ENCODE measurements at regions not wholly inside any gene's neighbourhood (a gene's known extent, or its start where the extent isn't known, plus 50 kb on each side); places are given as distances from the start of the nearest gene placed in this dataset.

DNA sequence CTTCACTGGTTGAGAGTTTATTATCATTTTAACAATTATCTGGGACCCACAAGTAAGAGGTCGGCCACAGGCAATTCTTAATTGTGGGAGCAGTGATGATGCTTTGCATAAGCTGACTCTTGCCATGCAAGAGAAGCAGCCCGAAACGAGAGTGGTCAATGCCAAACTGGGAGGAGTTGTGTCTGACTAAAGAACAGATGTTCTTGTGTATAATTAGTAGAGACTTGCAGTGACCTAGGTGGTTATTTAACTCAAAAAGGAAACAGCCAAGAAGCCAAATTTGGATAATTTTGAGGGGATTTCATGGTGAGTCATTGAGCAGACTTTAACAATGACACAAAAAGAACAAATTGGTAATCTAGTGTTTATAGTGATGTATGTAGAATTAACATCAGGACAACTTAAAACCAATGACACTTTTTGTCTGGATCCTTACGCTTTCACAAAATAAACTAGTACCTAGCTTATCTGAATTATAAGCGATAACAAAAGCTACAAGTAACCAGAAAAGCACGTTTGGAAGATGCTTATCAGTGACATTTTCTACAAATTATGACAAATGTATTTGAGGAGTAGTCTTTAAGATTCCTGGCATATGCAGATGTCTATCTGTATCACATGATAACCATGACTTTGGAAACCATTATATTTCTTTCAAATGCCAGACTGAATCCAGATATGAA, 184.7 kb upstream of the DLGAP1 start:
- no peak for DNase-seq (ENCODE audit: extremely low read depth, low read depth)
- no peak overlapping the region for H3K4me3 ChIP-seq (replicated peaks; ENCODE audit: low read depth, low read length)
- TF ChIP-seq, protein P1, sequence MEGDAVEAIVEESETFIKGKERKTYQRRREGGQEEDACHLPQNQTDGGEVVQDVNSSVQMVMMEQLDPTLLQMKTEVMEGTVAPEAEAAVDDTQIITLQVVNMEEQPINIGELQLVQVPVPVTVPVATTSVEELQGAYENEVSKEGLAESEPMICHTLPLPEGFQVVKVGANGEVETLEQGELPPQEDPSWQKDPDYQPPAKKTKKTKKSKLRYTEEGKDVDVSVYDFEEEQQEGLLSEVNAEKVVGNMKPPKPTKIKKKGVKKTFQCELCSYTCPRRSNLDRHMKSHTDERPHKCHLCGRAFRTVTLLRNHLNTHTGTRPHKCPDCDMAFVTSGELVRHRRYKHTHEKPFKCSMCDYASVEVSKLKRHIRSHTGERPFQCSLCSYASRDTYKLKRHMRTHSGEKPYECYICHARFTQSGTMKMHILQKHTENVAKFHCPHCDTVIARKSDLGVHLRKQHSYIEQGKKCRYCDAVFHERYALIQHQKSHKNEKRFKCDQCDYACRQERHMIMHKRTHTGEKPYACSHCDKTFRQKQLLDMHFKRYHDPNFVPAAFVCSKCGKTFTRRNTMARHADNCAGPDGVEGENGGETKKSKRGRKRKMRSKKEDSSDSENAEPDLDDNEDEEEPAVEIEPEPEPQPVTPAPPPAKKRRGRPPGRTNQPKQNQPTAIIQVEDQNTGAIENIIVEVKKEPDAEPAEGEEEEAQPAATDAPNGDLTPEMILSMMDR (IDR thresholded peaks at IDR 0.05; ENCODE audit: low read depth, low read length, missing control alignments), result no peak

DNA sequence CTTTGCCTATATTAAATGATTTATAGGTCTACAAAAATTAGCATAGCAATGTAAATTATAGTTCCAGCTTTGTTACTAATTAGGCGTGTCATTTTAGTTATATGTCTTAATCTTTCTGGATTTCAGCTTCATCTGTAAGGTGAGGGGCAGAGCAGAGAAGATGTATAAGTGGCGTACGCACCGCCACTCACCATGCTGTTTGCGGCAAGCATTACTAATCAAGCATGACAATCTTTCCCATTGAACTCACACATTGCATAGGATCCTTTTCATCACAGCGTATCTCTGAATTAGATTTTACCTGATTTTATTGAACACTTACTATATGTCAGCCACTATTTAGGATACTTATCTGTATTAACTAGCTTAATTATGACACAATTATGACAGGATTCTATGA, 183.6 kb upstream of the DLGAP1 start:
- no peak overlapping the region for H3K4me3 ChIP-seq (replicated peaks; ENCODE audit: low read depth, low read length)
- DNase-seq (ENCODE audit: extremely low read depth, low read depth), result no peak
- TF ChIP-seq, protein P1 (IDR thresholded peaks at IDR 0.05; ENCODE audit: low read depth, low read length, missing control alignments), result no peak

DNA sequence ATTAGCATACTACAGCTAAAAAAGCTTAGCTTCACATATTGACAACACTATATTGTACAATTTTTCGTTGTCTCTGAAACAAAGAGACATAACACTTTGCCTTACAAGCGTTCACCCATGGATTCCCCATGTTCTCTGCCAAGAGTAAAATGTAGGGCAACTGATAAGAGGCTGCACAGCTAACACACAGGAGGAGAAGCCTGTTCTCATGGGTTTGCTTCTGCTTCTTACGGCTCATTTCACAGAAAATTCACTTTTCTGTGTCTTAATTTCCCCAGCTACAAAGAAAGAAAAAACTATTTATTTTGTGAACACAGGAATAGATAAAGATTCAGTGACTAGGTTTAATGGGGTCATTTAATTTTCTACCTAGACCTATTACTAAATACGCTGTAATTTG, 182.8 kb upstream of the DLGAP1 start:
- no peak for DNase-seq (ENCODE audit: extremely low read depth, low read depth)
- no peak overlapping the region for H3K4me3 ChIP-seq (replicated peaks; ENCODE audit: low read depth, low read length)
- TF ChIP-seq, protein P1 (IDR thresholded peaks at IDR 0.05; ENCODE audit: low read depth, low read length, missing control alignments), result no peak

DNA sequence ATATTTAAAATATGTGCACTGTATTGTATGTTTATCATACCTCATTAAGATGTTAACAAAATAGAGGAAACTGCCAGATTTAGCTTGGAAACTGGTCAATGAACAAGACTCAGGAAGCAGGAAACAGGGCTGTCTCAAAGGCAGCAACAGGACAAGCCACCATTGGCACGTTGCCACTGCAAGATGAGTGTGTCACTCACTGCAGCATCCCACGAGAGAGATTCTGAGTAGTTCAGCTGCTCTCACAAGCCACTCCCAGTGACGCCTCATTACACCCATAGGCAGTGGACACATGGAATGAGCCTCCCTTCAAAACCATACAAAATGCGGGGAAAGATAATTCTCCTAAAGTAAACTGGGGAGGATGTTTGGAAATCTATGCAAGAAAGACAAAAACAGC, 181.9 kb upstream of the DLGAP1 start:
- no peak for DNase-seq (ENCODE audit: extremely low read depth, low read depth)

DNA sequence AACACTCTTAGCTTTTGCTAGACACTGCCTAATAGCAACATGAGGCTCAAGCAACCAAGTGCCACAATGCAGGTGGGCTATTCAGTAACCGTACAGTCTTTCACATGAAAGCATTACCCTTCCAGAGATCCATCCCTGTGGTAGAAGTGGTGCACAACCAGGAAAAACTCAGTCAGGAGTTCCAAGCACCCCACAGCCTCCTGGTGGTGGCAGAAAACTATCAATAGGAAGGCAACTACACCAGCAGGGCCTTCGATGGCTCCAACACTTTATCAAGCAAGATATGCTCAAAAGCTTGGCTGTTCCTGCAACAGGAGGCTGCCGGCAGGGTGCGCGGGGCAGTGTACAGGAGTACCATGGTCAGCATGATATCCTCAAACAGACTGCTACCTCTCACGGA, 176.1 kb upstream of the DLGAP1 start:
- no peak overlapping the region for H3K4me3 ChIP-seq (replicated peaks; ENCODE audit: low read depth, low read length)
- TF ChIP-seq, protein P1 (IDR thresholded peaks at IDR 0.05; ENCODE audit: low read depth, low read length, missing control alignments), result no peak
- DNase-seq (ENCODE audit: extremely low read depth, low read depth), result no peak

More for the DNA sequence above, 181.9 kb upstream of the DLGAP1 start:
- TF ChIP-seq, protein P1 (IDR thresholded peaks at IDR 0.05; ENCODE audit: low read depth, low read length, missing control alignments), result no peak
- H3K4me3 ChIP-seq (replicated peaks; ENCODE audit: low read depth, low read length), result no peak overlapping the region

DNA sequence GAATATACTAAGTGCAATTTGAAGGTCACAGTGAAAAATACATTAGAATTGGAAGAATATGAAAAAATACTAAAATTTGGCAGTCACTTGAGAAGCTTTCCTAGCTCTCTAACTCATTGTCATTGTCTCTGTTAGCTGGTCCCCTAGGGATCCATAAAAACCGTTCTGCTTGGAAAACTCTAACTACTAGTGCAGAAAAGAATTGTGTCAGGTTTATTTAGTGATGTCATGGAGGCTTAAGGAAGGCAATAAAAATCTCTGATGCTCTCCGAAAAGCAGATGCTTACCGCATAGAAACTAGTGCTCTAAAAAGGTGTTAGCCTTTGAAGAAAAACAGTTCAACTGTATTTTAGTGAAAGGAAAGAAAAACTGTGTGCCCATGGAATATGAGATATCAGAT, 150.1 kb upstream of the DLGAP1 start:
- H3K4me3 ChIP-seq (replicated peaks; ENCODE audit: low read depth, low read length), result no peak overlapping the region
- TF ChIP-seq, protein P1 (IDR thresholded peaks at IDR 0.05; ENCODE audit: low read depth, low read length, missing control alignments), result no peak
- no peak for DNase-seq (ENCODE audit: extremely low read depth, low read depth)

DNA sequence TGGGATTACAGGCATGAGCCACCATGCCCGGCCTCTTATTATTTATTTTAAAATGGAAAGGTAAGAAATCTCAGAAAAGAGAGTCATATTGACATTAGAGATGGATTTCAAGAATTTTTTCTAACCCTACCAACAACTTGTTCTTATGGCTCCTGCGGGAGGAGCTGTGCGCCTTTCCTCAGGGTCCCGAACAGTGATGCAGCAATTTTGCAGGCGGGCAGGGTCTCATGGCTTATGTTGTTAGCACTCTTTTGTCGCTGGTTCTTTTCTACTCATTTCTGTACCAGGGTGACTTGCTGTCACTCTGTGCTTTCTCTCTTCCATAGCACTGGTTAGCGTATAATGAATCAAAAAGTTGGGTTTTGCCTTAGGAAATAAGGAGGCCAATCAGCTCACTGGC, 148.8 kb upstream of the DLGAP1 start:
- no peak overlapping the region for H3K4me3 ChIP-seq (replicated peaks; ENCODE audit: low read depth, low read length)
- TF ChIP-seq, protein P1 (IDR thresholded peaks at IDR 0.05; ENCODE audit: low read depth, low read length, missing control alignments), result no peak
- no peak for DNase-seq (ENCODE audit: extremely low read depth, low read depth)
